ENCODE measurements at regions not wholly inside any gene's neighbourhood (a gene's known extent, or its start where the extent isn't known, plus 50 kb on each side); places are given as distances from the start of the nearest gene placed in this dataset.

DNA sequence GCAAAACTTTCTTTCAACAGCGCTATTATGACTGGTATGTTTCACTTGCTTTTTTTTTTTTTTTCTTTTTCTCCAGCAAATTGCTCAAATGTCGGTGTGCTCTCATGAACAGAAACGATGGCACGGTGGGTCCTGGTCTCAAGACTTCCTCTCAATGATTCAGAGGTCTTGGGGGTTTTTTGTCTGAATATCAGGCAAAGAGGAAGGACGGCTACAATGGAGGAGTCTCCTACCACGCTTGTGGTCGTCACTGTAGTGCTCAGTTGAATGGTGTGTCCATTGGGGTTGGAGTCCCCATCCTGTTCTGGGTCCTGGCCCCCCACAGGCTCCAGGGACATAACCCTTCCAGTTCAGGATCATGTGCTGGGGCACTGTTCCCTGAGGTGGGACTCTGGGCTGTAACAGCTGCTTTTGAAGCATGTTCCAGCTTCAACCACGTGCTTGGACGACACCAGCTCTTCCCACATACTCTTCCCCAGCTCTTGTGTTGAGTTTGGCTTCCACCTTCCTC, 266.7 kb upstream of the KLF6 start:
- no peaks in the 10 kb centered on the region for H3K36me3 ChIP-seq (ENCODE audit: low read depth)
- no peak overlapping the region for H3K27ac ChIP-seq (ENCODE audit: poor library complexity, severe bottlenecking)
- no peaks in the 10 kb centered on the region for H3K4me1 ChIP-seq (ENCODE audit: insufficient read depth, poor library complexity, severe bottlenecking)
- no peak for TF ChIP-seq CTCF (IDR thresholded peaks at IDR 0.05; ENCODE audit: poor library complexity, severe bottlenecking)
- ATAC-seq (ENCODE audit: low read depth) (no peak), DNase-seq (ENCODE audit: low spot score) (no peak)
- H3K4me3 ChIP-seq (ENCODE audit: severe bottlenecking) = no peak overlapping the region
- no peaks in the 10 kb centered on the region for H3K27me3 ChIP-seq (ENCODE audit: insufficient read depth, poor library complexity, severe bottlenecking)
- H3K9me3 ChIP-seq (ENCODE audit: severe bottlenecking) = no peaks in the 10 kb centered on the region

- Histone ChIP-seq H3K36me3 (ENCODE audit: low read depth) (no peaks in the 10 kb centered on the region), H3K27ac (ENCODE audit: poor library complexity, severe bottlenecking) (no peak overlapping the region), H3K9me3 (ENCODE audit: severe bottlenecking) (no peaks in the 10 kb centered on the region), H3K4me1 (ENCODE audit: insufficient read depth, poor library complexity, severe bottlenecking) (no peaks in the 10 kb centered on the region), H3K4me3 (ENCODE audit: severe bottlenecking) (no peak overlapping the region), H3K27me3 (ENCODE audit: insufficient read depth, poor library complexity, severe bottlenecking) (no peaks in the 10 kb centered on the region)
- no peak for ATAC-seq (ENCODE audit: low read depth)
- TF ChIP-seq CTCF (IDR thresholded peaks at IDR 0.05; ENCODE audit: poor library complexity, severe bottlenecking) = no peak
- DNase-seq (ENCODE audit: low spot score) = no peak
Observed at GRCh38 chr10:4051011-4051640, 266.1 kb upstream of the KLF6 start.

DNA sequence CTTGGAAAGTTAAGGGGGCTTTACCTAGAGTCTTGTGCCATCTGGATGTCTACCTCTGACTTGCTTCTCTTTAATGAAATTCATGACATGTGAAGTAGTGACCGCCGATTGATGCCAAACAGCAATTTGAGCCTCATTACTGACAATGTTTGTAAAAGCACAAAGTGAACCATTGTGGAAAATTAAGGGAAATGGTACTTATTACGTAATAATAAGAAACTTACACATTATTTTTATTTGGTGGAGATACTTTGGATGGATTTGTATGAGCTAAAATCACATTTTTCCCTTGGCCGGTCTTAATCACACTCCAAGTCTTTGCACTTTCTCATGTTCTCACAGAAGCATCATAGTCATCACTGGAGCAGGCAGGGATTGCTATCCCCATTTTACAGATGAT, 265.1 kb upstream of the KLF6 start:
- no peaks in the 10 kb centered on the region for H3K4me1 ChIP-seq (ENCODE audit: insufficient read depth, poor library complexity, severe bottlenecking)
- no peak overlapping the region for H3K4me3 ChIP-seq (ENCODE audit: severe bottlenecking)
- no peak overlapping the region for H3K27ac ChIP-seq (ENCODE audit: poor library complexity, severe bottlenecking)
- no peak for ATAC-seq (ENCODE audit: low read depth)
- no peak for DNase-seq (ENCODE audit: low spot score)
- no peaks in the 10 kb centered on the region for H3K9me3 ChIP-seq (ENCODE audit: severe bottlenecking)
- H3K36me3 ChIP-seq (ENCODE audit: low read depth) = no peaks in the 10 kb centered on the region
- no peaks in the 10 kb centered on the region for H3K27me3 ChIP-seq (ENCODE audit: insufficient read depth, poor library complexity, severe bottlenecking)
- no peak for TF ChIP-seq CTCF (IDR thresholded peaks at IDR 0.05; ENCODE audit: poor library complexity, severe bottlenecking)

DNA sequence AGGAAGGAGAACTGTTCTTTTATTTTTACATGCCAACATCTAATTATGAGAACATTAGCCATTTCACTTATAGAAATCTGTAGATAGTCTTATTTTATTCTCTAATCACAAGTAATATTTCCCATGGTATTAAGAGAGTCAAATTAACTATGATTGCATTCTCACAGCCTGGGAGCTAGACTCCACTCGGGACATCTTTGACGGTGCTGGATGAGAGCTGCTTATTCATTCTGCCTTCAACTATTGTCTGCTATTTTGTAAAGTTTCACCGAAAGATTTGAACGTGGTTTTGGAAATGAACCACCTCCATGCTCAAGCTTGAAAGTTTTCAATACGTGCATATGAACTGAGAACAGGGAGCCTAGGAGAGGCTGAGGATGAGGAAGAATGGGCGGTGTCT, 264.3 kb upstream of the KLF6 start:
- no peak for TF ChIP-seq CTCF (IDR thresholded peaks at IDR 0.05; ENCODE audit: poor library complexity, severe bottlenecking)
- DNase-seq (ENCODE audit: low spot score) (no peak), ATAC-seq (ENCODE audit: low read depth) (no peak)
- no peaks in the 10 kb centered on the region for H3K27me3 ChIP-seq (ENCODE audit: insufficient read depth, poor library complexity, severe bottlenecking)
- no peaks in the 10 kb centered on the region for H3K36me3 ChIP-seq (ENCODE audit: low read depth)
- no peak overlapping the region for H3K4me3 ChIP-seq (ENCODE audit: severe bottlenecking)
- no peaks in the 10 kb centered on the region for H3K9me3 ChIP-seq (ENCODE audit: severe bottlenecking)
- no peak overlapping the region for H3K27ac ChIP-seq (ENCODE audit: poor library complexity, severe bottlenecking)
- no peaks in the 10 kb centered on the region for H3K4me1 ChIP-seq (ENCODE audit: insufficient read depth, poor library complexity, severe bottlenecking)

DNA sequence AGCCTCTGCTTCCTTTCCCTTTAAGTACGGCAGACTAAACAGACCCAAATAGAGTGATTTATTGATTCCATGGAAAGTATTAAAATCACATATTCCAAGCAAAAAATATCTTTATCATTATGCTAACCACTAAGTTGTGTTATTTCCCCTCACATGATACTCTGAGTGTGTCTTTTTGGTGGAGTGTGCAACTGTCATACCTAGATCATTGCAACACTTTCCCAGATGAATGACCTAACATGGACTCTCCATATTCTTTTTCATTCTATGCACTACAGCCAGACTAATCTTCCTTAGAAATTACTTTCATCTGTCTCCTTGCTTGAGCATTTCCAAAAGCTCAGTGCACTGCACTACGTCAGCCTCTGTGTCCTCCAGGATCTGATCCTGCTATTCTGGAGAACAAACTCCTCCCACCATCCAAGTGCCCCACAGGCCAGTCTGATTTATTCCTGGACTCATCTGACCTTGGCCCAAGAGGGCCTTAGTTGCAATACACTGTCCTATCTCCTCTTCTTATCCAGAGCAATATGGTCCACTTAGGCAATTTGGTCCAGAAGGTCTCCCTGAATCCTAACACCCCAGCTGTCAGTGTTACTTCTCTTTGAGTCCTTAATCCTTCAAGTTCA, 263.3 kb upstream of the KLF6 start:
- ATAC-seq (ENCODE audit: low read depth) (no peak), DNase-seq (ENCODE audit: low spot score) (no peak)
- Histone ChIP-seq H3K4me3 (ENCODE audit: severe bottlenecking) (no peak overlapping the region), H3K27ac (ENCODE audit: poor library complexity, severe bottlenecking) (no peak overlapping the region), H3K9me3 (ENCODE audit: severe bottlenecking) (no peaks in the 10 kb centered on the region), H3K27me3 (ENCODE audit: insufficient read depth, poor library complexity, severe bottlenecking) (no peaks in the 10 kb centered on the region), H3K36me3 (ENCODE audit: low read depth) (no peaks in the 10 kb centered on the region), H3K4me1 (ENCODE audit: insufficient read depth, poor library complexity, severe bottlenecking) (no peaks in the 10 kb centered on the region)
- no peak for TF ChIP-seq CTCF (IDR thresholded peaks at IDR 0.05; ENCODE audit: poor library complexity, severe bottlenecking)

Measured in RWPE2 (cell line).